ENCODE measurements at regions not wholly inside any gene's neighbourhood (a gene's known extent, or its start where the extent isn't known, plus 50 kb on each side); places are given as distances from the start of the nearest gene placed in this dataset.
A peak's percentile ranks its signal among the peaks of the same experiment; 100 is the strongest.

DNA sequence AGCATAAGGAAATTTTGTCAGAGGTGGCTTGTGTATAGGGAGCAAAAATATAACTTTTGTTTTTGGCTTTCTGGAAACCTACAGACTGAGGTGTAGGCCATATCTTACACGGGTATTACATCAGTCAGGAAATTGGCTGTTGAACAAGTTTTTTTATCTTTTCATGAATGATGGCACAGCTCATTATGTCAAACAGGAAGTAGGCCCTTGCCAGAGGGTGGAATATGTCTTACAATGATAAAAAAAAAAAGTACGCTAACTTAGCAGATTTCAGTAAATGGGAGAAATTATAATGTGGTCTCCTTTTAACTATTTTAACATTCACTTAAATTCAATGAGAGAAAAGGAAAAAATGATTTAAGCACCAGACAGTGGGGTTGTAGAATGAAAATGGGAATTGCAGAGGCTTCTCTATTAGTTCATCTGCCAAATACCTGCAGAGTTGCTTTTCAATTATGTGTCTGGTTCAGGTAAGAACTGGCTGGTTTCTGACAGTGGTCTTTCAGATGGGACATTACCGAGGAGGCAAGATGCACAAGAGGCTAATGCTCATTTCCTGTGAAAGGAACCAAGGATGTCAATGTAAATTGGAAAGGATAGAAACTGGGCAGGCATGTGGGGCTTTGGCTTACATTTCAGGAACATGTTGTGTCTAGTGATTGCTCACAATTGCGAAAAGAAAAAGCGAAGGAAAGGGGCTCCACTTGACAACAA is 169.9 kb downstream of the NNT start:
- DNase-seq (no peak), ATAC-seq (peak in 1 of 2 donors; percentile 88)
- intact Hi-C loops (cut with DNase I), result no loop called here

GRCh38 chr5:43772458-43772763 is 169.4 kb downstream of the NNT start:
- DNase-seq (no peak), ATAC-seq (no peak)
- intact Hi-C loops (cut with DNase I), result no loop called here

DNA sequence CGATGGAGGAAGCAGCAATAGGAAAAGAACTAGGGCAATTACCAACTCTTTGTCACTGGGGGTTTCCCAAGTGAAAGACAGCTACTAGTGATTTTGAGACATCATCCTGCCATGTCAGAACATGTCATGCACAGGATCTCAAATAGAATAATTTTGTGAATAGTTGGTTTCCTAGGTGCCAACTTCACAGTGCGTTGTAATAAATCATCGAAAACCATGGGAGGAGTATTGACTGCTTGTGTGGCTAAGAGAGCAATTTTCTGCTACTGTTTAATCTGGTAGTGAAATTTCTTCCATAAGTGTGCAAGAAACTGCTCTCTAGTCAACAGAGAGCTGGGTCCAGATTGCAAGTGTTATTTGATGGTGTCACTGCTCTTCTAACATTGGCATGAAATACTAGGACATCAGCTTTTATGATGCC is 168.6 kb downstream of the NNT start:
- DNase-seq, result no peak
- no peak for ATAC-seq
- intact Hi-C loops (cut with DNase I), result no loop called here

DNA sequence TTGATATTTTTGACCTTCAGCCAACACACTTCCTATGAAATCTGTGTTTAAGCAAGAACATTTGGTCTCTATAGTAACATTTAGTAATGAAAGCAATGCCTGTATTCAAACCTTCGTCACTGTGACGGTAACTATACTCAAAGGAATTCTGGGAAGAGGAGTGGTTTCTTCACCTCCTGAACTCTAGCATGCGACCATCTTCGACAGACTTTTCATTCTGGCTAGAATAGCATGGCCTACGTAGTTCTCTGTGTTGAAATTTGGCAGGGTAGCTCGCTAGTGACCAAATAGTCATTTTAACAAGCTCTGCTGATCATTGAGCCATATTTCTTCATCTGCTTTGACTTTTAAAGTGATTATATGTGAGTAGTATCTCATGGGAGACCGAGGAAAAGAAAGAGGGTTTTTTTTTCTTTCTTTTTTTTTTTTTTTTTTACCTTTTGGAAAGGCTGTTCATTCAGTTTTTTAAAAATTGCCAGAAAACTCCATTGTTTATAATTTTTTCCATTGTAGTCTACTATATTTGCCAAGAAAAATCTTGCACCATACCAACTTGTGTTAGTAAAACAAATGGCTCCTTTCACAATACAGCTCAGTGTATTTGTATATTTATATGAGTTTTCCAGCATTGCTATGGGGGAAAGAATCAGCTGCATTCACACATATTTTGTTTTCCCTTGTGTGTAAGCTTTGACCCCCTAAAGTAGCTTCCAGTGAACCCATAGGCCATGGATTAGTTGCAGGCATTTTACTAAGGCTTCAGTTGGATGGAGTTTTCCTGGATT is 166.8 kb downstream of the NNT start:
- ATAC-seq (peak; percentile 92 to 94), DNase-seq (peak; percentile 35)
- intact Hi-C loops (cut with DNase I), result no loop called here

All from left cardiac atrium (tissue), 4 donors.